Upper lobe of left lung (tissue), 4 donors: ENCODE measurements at regions not wholly inside any gene's neighbourhood (a gene's known extent, or its start where the extent isn't known, plus 50 kb on each side); places are given as distances from the start of the nearest gene placed in this dataset.

Experiments used
- CTCF ChIP-seq, 6 experiments: fragments of 450-650 bp in 4 of 6; fragments of 200-600 bp in 2 of 6; sonication (generic) in 2 of 6; IDR thresholded peaks; one replicate each; pipeline ENCODE4 v1.5.1; 2016 to 2019; ENCODE audit warnings: antibody characterized with exemption in 6 of 6
- POLR2AphosphoS5 ChIP-seq, 2 donors: sonication (generic); formaldehyde crosslinking; IDR thresholded peaks; one replicate each; pipeline ENCODE4 v1.5.1; 2017; ENCODE audit warnings: antibody characterized with exemption in 2 of 2

DNA sequence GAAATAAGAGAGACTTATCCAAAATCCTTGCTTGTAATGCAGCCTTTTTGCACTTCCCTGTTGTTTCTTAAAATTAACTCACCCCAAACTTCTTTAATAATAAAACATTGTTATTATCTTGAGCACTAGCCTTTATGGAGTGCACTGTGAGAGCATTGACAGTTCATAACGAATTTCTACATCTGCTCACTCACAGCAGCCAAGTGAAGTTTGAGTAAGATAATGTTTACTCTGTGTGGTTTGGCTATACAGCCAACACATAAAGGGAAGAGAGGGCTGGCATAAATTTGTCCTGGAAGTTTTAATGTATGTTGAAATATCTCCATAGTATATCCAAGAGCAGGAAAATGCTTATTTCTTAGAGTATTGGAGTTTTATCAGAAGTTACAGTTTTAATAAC is 227.9 kb downstream of the FRK start:
- no peak for TF ChIP-seq CTCF (IDR thresholded peaks at IDR 0.05)
- TF ChIP-seq POLR2AphosphoS5 (IDR thresholded peaks at IDR 0.05) = no peak
